A549 (cell line): ENCODE measurements at regions not wholly inside any gene's neighbourhood (a gene's known extent, or its start where the extent isn't known, plus 50 kb on each side); places are given as distances from the start of the nearest gene placed in this dataset.

Experiments
- CBX8 ChIP-seq: fragments of 200-600 bp; sonication (generic); IDR thresholded peaks from 2 replicates; pipeline ENCODE4 v1.6.1; 2016
- CEBPB ChIP-seq, 2 experiments: fragments of >200 bp in 1 of 2; sonication (Bioruptor Twin) in 1 of 2; formaldehyde crosslinking in 1 of 2; IDR thresholded peaks; 2 replicates each; pipeline ENCODE4 v1.6.1; 2012 to 2016
- CHD2 ChIP-seq: fragments of 150-350 bp; IDR thresholded peaks from 2 replicates; pipeline ENCODE4 v1.6.1; 2014; ENCODE audit warnings: low read length; ENCODE audit not compliant: partially characterized antibody
- CHD4 ChIP-seq: fragments of 200-600 bp; sonication (generic); IDR thresholded peaks from 2 replicates; pipeline ENCODE4 v1.6.1; 2016; ENCODE audit warnings: antibody characterized with exemption, mild to moderate bottlenecking, borderline replicate concordance
- CTCF ChIP-seq: fragments of >200 bp; sonication (Bioruptor Twin); formaldehyde crosslinking; IDR thresholded peaks from 3 replicates; pipeline ENCODE4 v1.5.1; 2016
- GATA3 ChIP-seq: IDR thresholded peaks from 2 replicates; pipeline ENCODE4 v1.6.1; 2012; ENCODE audit warnings: borderline replicate concordance
- JUN ChIP-seq, 2 experiments: fragments of >200 bp; sonication (Bioruptor Twin); formaldehyde crosslinking; IDR thresholded peaks; 2 replicates in 1 of 2; 3 replicates in 1 of 2; pipeline ENCODE4 v1.6.1; 2016 to 2017
- KDM5A ChIP-seq: fragments of 200-600 bp; sonication (generic); IDR thresholded peaks from 2 replicates; pipeline ENCODE4 v1.6.1; 2016; ENCODE audit warnings: antibody characterized with exemption, mild to moderate bottlenecking
- MYC ChIP-seq: IDR thresholded peaks from 2 replicates; pipeline ENCODE4 v1.6.1; 2012; ENCODE audit warnings: mild to moderate bottlenecking, inconsistent platforms, low read length, improper control_type of control experiment, borderline replicate concordance
- RAD21 ChIP-seq, 2 experiments: fragments of >200 bp in 1 of 2; sonication (Bioruptor Twin) in 1 of 2; formaldehyde crosslinking in 1 of 2; IDR thresholded peaks in 1 of 2; conservative IDR thresholded peaks in 1 of 2; 2 replicates in 1 of 2; 3 replicates in 1 of 2; pipeline ENCODE4 v1.6.1; 2012 to 2018; ENCODE audit warnings: inconsistent platforms in 1 of 2
- RFX5 ChIP-seq: fragments of 450-650 bp; IDR thresholded peaks from 2 replicates; pipeline ENCODE4 v1.7.1; 2014; ENCODE audit warnings: antibody characterized with exemption, mild to moderate bottlenecking, moderate library complexity
- TF ChIP-seq, protein P1 (sequence below): fragments of 450-650 bp; IDR thresholded peaks from 2 replicates; pipeline ENCODE4 v1.6.1; 2014; ENCODE audit warnings: antibody characterized with exemption

DNA sequence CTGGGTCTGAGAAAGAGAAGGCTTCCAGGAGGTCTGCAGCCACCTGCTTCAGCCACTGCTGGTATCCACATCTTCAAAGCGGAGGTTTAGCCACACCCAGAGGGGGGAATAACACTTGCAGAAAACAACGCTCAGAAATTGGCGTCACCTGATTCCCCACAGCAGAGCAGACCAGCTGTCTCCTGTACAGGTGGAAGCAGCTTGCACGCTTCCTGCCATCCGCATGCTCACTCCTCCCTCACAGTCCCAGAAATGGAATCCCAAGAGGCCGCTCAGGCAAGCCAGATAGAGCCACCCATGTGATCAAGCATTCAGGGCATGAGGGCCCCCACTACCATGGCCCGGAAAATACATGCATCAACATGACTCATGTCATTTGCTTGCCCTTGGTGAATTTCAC lies 112.2 kb upstream of the DIO3 start:
- no peak for TF ChIP-seq CHD4
- no peak for TF ChIP-seq CTCF
- no peak for TF ChIP-seq JUN (IDR thresholded peaks at IDR 0.05)
- TF ChIP-seq GATA3 = no peak
- no peak for TF ChIP-seq MYC
- TF ChIP-seq CEBPB (IDR thresholded peaks at IDR 0.05) = no peak
- no peak for TF ChIP-seq KDM5A
- no peak for TF ChIP-seq RFX5
- no peak for TF ChIP-seq CBX8
- TF ChIP-seq, protein P1, sequence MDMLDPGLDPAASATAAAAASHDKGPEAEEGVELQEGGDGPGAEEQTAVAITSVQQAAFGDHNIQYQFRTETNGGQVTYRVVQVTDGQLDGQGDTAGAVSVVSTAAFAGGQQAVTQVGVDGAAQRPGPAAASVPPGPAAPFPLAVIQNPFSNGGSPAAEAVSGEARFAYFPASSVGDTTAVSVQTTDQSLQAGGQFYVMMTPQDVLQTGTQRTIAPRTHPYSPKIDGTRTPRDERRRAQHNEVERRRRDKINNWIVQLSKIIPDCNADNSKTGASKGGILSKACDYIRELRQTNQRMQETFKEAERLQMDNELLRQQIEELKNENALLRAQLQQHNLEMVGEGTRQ = no peak
- no peak for TF ChIP-seq RAD21 (conservative IDR thresholded peaks at IDR 0.05 in 1 of 2, IDR thresholded peaks at IDR 0.05 in 1 of 2)
- no peak for TF ChIP-seq CHD2
